Right cardiac atrium (tissue), 5 donors: ENCODE measurements at regions not wholly inside any gene's neighbourhood (a gene's known extent, or its start where the extent isn't known, plus 50 kb on each side); places are given as distances from the start of the nearest gene placed in this dataset.

ENCODE experiments used
- ATAC-seq, 2 donors: fragments of 200-7000 bp; cut with Tn5 transposase; one replicate each; pipeline versions ENCODE4 v1.8.0 to v1.9.1; 2020; ENCODE audit warnings: moderate library complexity in 2 of 2, mild to moderate bottlenecking in 1 of 2
- DNase-seq, 3 donors: peaks; one replicate each; pipeline ENCODE4 v3.0.0-alpha.2; 2020
- H3K27ac ChIP-seq: one replicate; pipeline ENCODE4 v1.5.1; 2013; ENCODE audit warnings: mild to moderate bottlenecking, low read length, control low read depth, moderate library complexity
- H3K27me3 ChIP-seq: one replicate; pipeline ENCODE4 v1.6.1; 2013; ENCODE audit not compliant: control insufficient read depth, insufficient read depth
- H3K4me1 ChIP-seq: one replicate; pipeline ENCODE4 v1.6.1; 2013; ENCODE audit warnings: low read length; ENCODE audit not compliant: control insufficient read depth, insufficient read depth
- H3K4me3 ChIP-seq: one replicate; pipeline ENCODE4 v1.5.1; 2013; ENCODE audit warnings: low read length, control low read depth
- H3K9me3 ChIP-seq: one replicate; pipeline ENCODE4 v1.6.1; 2013; ENCODE audit warnings: low read length; ENCODE audit not compliant: control insufficient read depth
- WGBS: extraction: QIAGEN DNeasy Blood & Tissue Kit; methylation state at CpG from one replicate; pipeline ENCODE4 v1.1.7; 2013; 5-methylcytosine and 5-hydroxymethylcytosine counted together
- intact Hi-C, 4 donors: fragments of 100-400 bp; cut with DNase I; formaldehyde crosslinking; loops; one replicate each; pipeline versions ENCODE4 v1.11.0 to v1.14.0; 2022 to 2023
- donor health status: healthy with polysubstance abuse.
- donor health status: DM: no; HTN: yes; CAD: no.
- donor health status: DM: no; HTN: no; CAD: no.
- donor health status: DM: no; HTN: yes; CAD: no; lungs with severe emphysema.
- donor health status: DM: yes; HTN: yes; CAD: no.

DNA sequence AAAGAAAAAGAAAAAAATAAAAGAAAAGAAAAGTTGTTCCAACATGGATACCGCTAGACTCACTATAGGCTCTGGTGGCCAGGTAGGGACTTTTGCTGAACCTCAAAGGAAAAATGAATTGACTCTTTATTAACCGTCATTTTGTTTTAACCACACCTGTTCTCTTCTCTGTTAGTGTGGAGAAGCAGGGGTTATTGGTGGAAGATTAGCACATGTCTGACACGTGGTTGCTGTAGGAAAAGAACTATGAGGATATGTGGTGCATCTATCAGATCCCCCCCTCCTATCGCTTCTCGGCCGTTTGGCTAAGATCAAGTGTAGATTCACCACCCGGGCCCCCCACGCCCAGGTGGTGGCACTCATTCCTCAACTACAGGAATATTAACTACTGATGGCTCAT, 212.4 kb upstream of the ZNF184 start:
- intact Hi-C loops: no loop called here
- Histone ChIP-seq H3K4me3 (no peak overlapping the region), H3K27me3 (no peaks in the 10 kb centered on the region), H3K9me3 (no peaks in the 10 kb centered on the region), H3K27ac (no peak overlapping the region), H3K4me1 (no peaks in the 10 kb centered on the region)
- no peak for DNase-seq
- WGBS: 83% methylated on average over 8 of the region's 8 CpGs
- ATAC-seq: no peak

GRCh38 chr6:27684264-27685211, 211.6 kb upstream of the ZNF184 start:
- DNase-seq (no peak), ATAC-seq (no peak)
- 41% methylated on average over 34 of the region's 34 CpGs for WGBS
- no peaks in the 10 kb centered on the region for H3K9me3 ChIP-seq
- no peak overlapping the region for H3K27ac ChIP-seq
- intact Hi-C loops: no loop called here
- H3K4me1 ChIP-seq: no peaks in the 10 kb centered on the region
- H3K27me3 ChIP-seq: no peaks in the 10 kb centered on the region
- H3K4me3 ChIP-seq: no peak overlapping the region

DNA sequence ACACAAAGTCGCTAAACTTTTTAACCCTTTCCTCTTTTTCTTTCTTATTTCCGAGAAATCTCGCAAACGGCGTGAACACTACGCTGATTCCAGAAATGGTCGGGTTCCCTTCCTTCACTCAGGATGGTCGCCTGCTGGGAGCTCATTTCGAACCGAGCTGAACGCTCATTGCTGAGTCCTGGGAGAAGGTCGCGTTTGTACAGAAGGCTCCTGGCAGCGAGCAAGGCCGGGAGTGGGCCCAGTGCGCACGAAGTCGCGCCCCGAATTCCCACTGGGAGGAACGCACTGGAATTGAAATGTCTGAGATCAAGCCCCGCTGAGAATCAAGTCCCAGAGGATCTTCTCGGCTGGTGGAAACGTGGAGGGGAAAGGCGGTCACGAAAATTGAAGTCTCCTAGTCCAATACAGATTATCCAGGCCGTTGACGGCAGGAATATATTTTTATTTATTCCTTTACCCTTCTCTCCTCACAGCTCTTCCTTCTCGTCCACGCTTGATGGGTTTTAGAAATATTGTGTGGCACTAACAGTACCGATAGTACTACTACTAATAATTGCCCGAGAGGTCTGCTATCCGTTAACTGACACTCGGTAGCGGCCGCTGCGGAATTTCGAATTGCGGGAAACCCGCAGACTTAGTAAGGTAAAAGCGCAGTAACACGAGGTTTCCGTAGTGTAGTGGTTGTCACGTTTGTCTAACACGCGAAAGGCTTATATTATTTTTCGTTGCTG, 207.2 kb upstream of the ZNF184 start:
- Histone ChIP-seq H3K4me3 (no peak overlapping the region), H3K27ac (no peak overlapping the region), H3K9me3 (no peaks in the 10 kb centered on the region), H3K27me3 (no peaks in the 10 kb centered on the region), H3K4me1 (no peaks in the 10 kb centered on the region)
- intact Hi-C loops: no loop called here
- no peak for DNase-seq
- 11% methylated on average over 47 of the region's 47 CpGs for WGBS
- ATAC-seq: no peak

- no peak for ATAC-seq
- intact Hi-C loops: no loop called here
- WGBS: 10% methylated on average over 27 of the region's 27 CpGs
Measured at GRCh38 chr6:27679308-27679963, 206.5 kb upstream of the ZNF184 start.

GRCh38 chr6:27678469-27678868, 205.6 kb upstream of the ZNF184 start:
- H3K4me1 ChIP-seq: no peaks in the 10 kb centered on the region
- H3K9me3 ChIP-seq: no peaks in the 10 kb centered on the region
- intact Hi-C loops: no loop called here
- ATAC-seq: no peak
- 53% methylated on average over 5 of the region's 5 CpGs for WGBS
- H3K27me3 ChIP-seq: no peaks in the 10 kb centered on the region
- no peak overlapping the region for H3K27ac ChIP-seq
- no peak for DNase-seq
- H3K4me3 ChIP-seq: no peak overlapping the region

More at GRCh38 chr6:27679308-27679963, 206.5 kb upstream of the ZNF184 start:
- H3K27ac ChIP-seq: no peak overlapping the region
- no peak for DNase-seq
- H3K4me3 ChIP-seq: no peak overlapping the region
- no peaks in the 10 kb centered on the region for H3K4me1 ChIP-seq
- no peaks in the 10 kb centered on the region for H3K27me3 ChIP-seq
- no peaks in the 10 kb centered on the region for H3K9me3 ChIP-seq

GRCh38 chr6:27674882-27675281, 202.0 kb upstream of the ZNF184 start:
- Histone ChIP-seq H3K4me1 (no peaks in the 10 kb centered on the region), H3K9me3 (no peaks in the 10 kb centered on the region), H3K27me3 (no peaks in the 10 kb centered on the region), H3K4me3 (no peak overlapping the region), H3K27ac (no peak overlapping the region)
- no peak for ATAC-seq
- DNase-seq: no peak
- 74% methylated on average over 9 of the region's 9 CpGs for WGBS
- intact Hi-C loops: no loop called here

DNA sequence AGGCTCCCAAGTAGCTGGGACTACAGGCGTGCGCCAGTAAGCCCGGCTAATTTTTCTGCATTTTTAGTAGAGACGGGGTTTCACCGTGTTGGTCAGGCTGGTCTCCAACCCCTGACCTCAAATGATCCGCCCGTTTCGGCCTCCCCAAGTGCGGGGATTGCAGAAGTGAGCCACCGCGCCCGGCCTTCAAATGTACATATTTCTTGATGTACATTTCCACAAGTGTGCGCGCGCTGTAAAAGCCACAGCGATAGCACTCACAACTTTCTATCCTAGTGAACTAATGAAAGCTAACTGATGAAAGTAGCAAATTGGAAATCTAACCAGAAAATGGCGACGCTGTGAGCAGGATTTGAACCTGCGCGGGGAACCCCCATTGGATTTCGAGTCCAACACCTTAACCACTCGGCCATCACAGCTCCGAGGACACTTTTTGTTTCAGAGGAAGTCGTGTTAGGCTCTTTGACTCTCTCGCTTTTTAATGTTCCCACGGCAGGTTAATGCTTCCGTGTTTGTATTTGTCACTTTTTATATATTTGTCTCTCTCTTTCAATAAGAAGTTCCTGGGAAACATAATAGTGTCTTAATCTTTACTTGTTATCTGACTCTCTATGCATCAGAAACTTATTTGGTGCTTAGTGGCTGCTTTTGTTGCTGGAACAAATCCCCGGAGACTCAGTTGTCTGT, 199.4 kb upstream of the ZNF184 start:
- DNase-seq: no peak
- Histone ChIP-seq H3K9me3 (no peaks in the 10 kb centered on the region), H3K4me1 (no peaks in the 10 kb centered on the region), H3K27ac (no peak overlapping the region), H3K4me3 (no peak overlapping the region), H3K27me3 (no peaks in the 10 kb centered on the region)
- no peak for ATAC-seq
- 3% methylated on average over 28 of the region's 28 CpGs for WGBS
- intact Hi-C loops: no loop called here

DNA sequence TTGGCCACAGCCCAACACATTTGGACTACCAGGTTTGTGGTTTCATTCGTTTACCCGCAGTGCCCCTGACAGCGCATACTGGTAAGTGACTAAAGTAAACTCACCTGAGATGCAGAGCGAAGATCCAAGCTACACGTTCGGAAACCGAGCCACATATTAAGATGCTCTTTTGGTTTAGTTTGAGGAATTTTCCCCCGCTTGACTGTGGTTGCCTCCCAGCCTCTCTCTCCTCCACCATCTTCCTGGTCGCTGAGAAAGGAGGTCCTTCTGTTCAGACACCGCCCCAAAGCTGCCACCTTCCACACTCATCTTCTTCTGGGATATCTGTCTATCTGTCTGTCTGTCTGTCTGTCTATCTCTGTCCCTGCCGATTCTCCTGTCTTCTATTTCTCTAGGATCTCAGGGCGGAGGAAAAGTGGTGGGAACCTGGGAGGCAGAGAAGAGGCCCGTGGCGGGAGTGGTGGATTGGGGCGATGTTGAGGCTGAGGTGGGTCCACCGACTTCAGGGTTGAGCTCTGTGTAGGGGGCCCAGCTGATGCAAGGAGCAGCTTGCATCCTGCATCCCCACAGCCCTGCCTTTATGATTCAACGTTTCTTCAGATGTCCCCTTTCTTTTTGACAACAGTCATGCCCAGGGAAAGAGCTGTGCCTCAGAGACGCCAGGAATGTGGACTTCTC, 196.9 kb upstream of the ZNF184 start:
- peaks cover 2% of the 10 kb centered on the region for H3K27me3 ChIP-seq
- intact Hi-C loops: no loop called here
- peak overlapping the region; percentile 4 for H3K4me3 ChIP-seq
- ATAC-seq (no peak), DNase-seq (no peak)
- no peaks in the 10 kb centered on the region for H3K4me1 ChIP-seq
- no peak overlapping the region for H3K27ac ChIP-seq
- WGBS: 16% methylated on average over 18 of the region's 18 CpGs
- no peaks in the 10 kb centered on the region for H3K9me3 ChIP-seq

DNA sequence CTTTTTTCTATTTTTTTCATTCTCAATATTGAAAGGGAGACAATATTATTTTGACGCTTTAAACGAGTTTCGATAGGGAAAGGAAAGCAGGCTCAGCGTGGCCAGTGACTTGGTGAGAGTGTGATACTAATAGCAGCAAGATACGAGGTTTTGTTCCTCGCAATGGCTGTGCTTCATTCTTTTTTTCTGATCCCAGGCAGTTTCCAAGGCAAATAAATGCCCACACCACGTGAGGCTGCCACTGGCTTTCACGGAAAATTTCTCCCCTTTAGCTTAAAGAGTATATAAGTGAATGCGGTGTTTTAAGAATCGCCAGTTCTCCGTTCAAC, 196.4 kb upstream of the ZNF184 start:
- Histone ChIP-seq H3K4me1 (no peaks in the 10 kb centered on the region), H3K4me3 (peak overlapping the region; percentile 4), H3K27ac (no peak overlapping the region), H3K9me3 (no peaks in the 10 kb centered on the region), H3K27me3 (peaks cover 4% of the 10 kb centered on the region)
- ATAC-seq (no peak), DNase-seq (no peak)
- intact Hi-C loops: no loop called here
- WGBS: 6% methylated on average over 11 of the region's 11 CpGs

GRCh38 chr6:27668442-27669294, 195.8 kb upstream of the ZNF184 start:
- peak; percentile 30 to 68 (median 63) for DNase-seq
- 6% methylated on average over 36 of the region's 36 CpGs for whole genome bisulfite sequencing
- Histone ChIP-seq H3K27me3 (peaks cover 4% of the 10 kb centered on the region), H3K27ac (no peak overlapping the region), H3K4me1 (no peaks in the 10 kb centered on the region), H3K4me3 (peak overlapping the region; percentile 4), H3K9me3 (no peaks in the 10 kb centered on the region)
- peak in 1 of 2 donors; percentile 42 for ATAC-seq
- intact Hi-C loops: no loop called here
